ENCODE measurements at regions not wholly inside any gene's neighbourhood (a gene's known extent, or its start where the extent isn't known, plus 50 kb on each side); places are given as distances from the start of the nearest gene placed in this dataset.

- Histone ChIP-seq H3K36me3 (ENCODE audit: insufficient read depth, insufficient read length, low read length) (no peaks in the 10 kb centered on the region), H3K27me3 (ENCODE audit: insufficient read depth, insufficient read length) (peaks cover 5% of the 10 kb centered on the region), H3K9me3 (ENCODE audit: insufficient read depth, low read length) (peaks cover 1% of the 10 kb centered on the region; the same call in 1 of the 2 replicates), H3K4me3 (ENCODE audit: insufficient read length, low read depth) (no peak overlapping the region), H3K9ac (ENCODE audit: insufficient read length, low read depth) (no peak overlapping the region), H3K4me1 (ENCODE audit: insufficient read depth, insufficient read length) (peaks cover 9% of the 10 kb centered on the region)
- peak; percentile 68 for DNase-seq (ENCODE audit: low read depth, low spot score)
- TF ChIP-seq YY1 (IDR thresholded peaks at IDR 0.05; ENCODE audit: insufficient read depth, insufficient read length) (no peak), ZNF274 (IDR thresholded peaks at IDR 0.05; ENCODE audit: low read depth, low read length) (no peak), SUZ12 (IDR thresholded peaks at IDR 0.05; ENCODE audit: extremely low read depth, insufficient read depth, insufficient read length) (no peak)
Observed at GRCh38 chr16:87062569-87063442, 254.4 kb downstream of the C16orf95 start.

- no peak overlapping the region for H3K4me3 ChIP-seq (ENCODE audit: insufficient read length, low read depth)
- TF ChIP-seq SUZ12 (IDR thresholded peaks at IDR 0.05; ENCODE audit: extremely low read depth, insufficient read depth, insufficient read length), result no peak
- no peak for TF ChIP-seq ZNF274 (IDR thresholded peaks at IDR 0.05; ENCODE audit: low read depth, low read length)
- TF ChIP-seq YY1 (IDR thresholded peaks at IDR 0.05; ENCODE audit: insufficient read depth, insufficient read length), result no peak
- H3K27me3 ChIP-seq (ENCODE audit: insufficient read depth, insufficient read length), result peaks cover 5% of the 10 kb centered on the region
- no peaks in the 10 kb centered on the region for H3K9me3 ChIP-seq (ENCODE audit: insufficient read depth, low read length)
- H3K4me1 ChIP-seq (ENCODE audit: insufficient read depth, insufficient read length), result peaks cover 9% of the 10 kb centered on the region
- no peaks in the 10 kb centered on the region for H3K36me3 ChIP-seq (ENCODE audit: insufficient read depth, insufficient read length, low read length)
- no peak for DNase-seq (ENCODE audit: low read depth, low spot score)
- H3K9ac ChIP-seq (ENCODE audit: insufficient read length, low read depth), result no peak overlapping the region
Observed at GRCh38 chr16:87063543-87063942, 253.6 kb downstream of the C16orf95 start.

- Histone ChIP-seq H3K9me3 (ENCODE audit: insufficient read depth, low read length) (no peaks in the 10 kb centered on the region), H3K9ac (ENCODE audit: insufficient read length, low read depth) (no peak overlapping the region), H3K27me3 (ENCODE audit: insufficient read depth, insufficient read length) (peaks cover 5% of the 10 kb centered on the region), H3K4me3 (ENCODE audit: insufficient read length, low read depth) (no peak overlapping the region), H3K36me3 (ENCODE audit: insufficient read depth, insufficient read length, low read length) (no peaks in the 10 kb centered on the region), H3K4me1 (ENCODE audit: insufficient read depth, insufficient read length) (peaks cover 6% of the 10 kb centered on the region)
- DNase-seq (ENCODE audit: low read depth, low spot score), result no peak
- TF ChIP-seq SUZ12 (IDR thresholded peaks at IDR 0.05; ENCODE audit: extremely low read depth, insufficient read depth, insufficient read length), result no peak
- TF ChIP-seq YY1 (IDR thresholded peaks at IDR 0.05; ENCODE audit: insufficient read depth, insufficient read length), result no peak
- TF ChIP-seq ZNF274 (IDR thresholded peaks at IDR 0.05; ENCODE audit: low read depth, low read length), result no peak
Observed at GRCh38 chr16:87064731-87065445, 252.3 kb downstream of the C16orf95 start.

- no peak for TF ChIP-seq SUZ12 (IDR thresholded peaks at IDR 0.05; ENCODE audit: extremely low read depth, insufficient read depth, insufficient read length)
- TF ChIP-seq YY1 (IDR thresholded peaks at IDR 0.05; ENCODE audit: insufficient read depth, insufficient read length), result no peak
- TF ChIP-seq ZNF274 (IDR thresholded peaks at IDR 0.05; ENCODE audit: low read depth, low read length), result no peak
- no peak overlapping the region for H3K4me3 ChIP-seq (ENCODE audit: insufficient read length, low read depth)
- H3K27me3 ChIP-seq (ENCODE audit: insufficient read depth, insufficient read length), result peaks cover 5% of the 10 kb centered on the region
- H3K9ac ChIP-seq (ENCODE audit: insufficient read length, low read depth), result no peak overlapping the region
- H3K36me3 ChIP-seq (ENCODE audit: insufficient read depth, insufficient read length, low read length), result no peaks in the 10 kb centered on the region
- no peaks in the 10 kb centered on the region for H3K9me3 ChIP-seq (ENCODE audit: insufficient read depth, low read length)
- no peak for DNase-seq (ENCODE audit: low read depth, low spot score)
- H3K4me1 ChIP-seq (ENCODE audit: insufficient read depth, insufficient read length), result peaks cover 9% of the 10 kb centered on the region
Observed at GRCh38 chr16:87065446-87066132, 251.6 kb downstream of the C16orf95 start.

DNA sequence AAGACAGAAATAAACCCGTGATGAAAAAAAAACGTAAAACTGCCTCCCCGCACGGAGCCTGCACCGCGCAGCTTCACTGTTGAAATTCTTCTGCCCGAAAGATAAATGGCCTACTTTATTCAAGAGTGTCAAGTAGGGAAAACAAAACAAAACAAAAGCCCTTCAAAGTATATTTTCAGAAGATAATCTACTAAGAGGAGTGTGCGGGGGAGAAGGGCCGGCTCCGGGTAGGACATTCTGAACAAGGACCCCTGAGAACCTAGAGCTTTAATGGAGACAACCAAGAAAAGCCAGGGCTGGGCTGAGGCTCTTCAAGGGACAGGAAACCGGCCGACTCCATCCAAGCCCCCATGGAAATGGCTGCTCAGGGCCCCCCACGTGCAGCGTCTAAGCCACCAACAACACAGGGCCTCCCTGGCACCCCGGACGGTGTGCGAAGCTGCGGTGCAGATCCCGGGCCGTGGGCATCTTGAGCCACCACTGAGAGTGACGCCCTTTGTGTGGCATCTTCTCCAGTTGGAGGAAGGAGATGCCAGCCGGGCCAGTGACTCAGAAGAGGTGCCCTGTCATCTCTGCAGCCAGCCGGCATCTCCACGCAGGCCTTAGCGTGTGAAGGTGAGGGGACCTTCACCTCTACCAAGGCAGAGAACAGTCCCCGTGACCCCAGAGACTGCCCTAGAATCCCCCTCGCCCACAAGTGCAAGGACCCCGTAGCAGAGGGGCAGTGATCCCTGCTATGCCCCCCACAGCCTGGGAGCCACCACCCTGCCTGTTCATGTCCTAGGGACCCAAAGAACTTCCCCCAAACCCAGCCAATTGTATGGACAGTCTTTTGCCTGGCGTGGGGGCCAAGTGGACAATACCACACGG, 250.8 kb downstream of the C16orf95 start:
- Histone ChIP-seq H3K4me3 (ENCODE audit: insufficient read length, low read depth) (no peak overlapping the region), H3K4me1 (ENCODE audit: insufficient read depth, insufficient read length) (peaks cover 10% of the 10 kb centered on the region), H3K9me3 (ENCODE audit: insufficient read depth, low read length) (no peaks in the 10 kb centered on the region), H3K36me3 (ENCODE audit: insufficient read depth, insufficient read length, low read length) (no peaks in the 10 kb centered on the region), H3K27me3 (ENCODE audit: insufficient read depth, insufficient read length) (peaks cover 5% of the 10 kb centered on the region), H3K9ac (ENCODE audit: insufficient read length, low read depth) (no peak overlapping the region)
- no peak for DNase-seq (ENCODE audit: low read depth, low spot score)
- no peak for TF ChIP-seq SUZ12 (IDR thresholded peaks at IDR 0.05; ENCODE audit: extremely low read depth, insufficient read depth, insufficient read length)
- TF ChIP-seq ZNF274 (IDR thresholded peaks at IDR 0.05; ENCODE audit: low read depth, low read length), result no peak

DNA sequence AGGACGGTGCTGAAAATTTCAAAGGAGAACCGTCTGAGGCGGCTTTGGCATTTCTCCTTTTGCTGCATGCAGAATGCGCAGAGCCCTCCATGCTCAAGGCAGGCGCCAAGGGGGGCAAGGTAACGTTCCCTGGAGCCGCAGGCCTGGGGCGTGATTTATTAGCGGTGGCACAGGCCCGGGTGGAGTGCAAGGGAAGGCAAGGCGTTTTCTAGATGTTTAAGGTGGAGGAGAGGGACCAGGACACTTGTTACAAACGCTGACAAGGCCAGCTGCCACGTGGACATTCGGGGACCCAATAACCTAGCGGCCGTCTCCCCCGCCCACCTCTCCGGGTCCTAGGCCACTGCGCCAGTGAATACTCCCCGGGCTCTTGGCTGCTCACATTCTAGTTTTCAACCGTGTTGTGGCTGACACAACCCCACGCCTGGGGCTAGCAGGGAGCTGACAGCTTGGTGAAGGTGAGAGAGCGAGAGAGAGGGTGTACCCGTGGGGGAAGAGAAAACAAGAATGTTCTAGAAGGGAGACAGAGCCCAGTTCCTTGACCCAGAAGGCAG, 250.1 kb downstream of the C16orf95 start:
- Histone ChIP-seq H3K36me3 (ENCODE audit: insufficient read depth, insufficient read length, low read length) (no peaks in the 10 kb centered on the region), H3K27me3 (ENCODE audit: insufficient read depth, insufficient read length) (peaks cover 4% of the 10 kb centered on the region), H3K4me3 (ENCODE audit: insufficient read length, low read depth) (no peak overlapping the region), H3K9ac (ENCODE audit: insufficient read length, low read depth) (no peak overlapping the region), H3K9me3 (ENCODE audit: insufficient read depth, low read length) (no peaks in the 10 kb centered on the region), H3K4me1 (ENCODE audit: insufficient read depth, insufficient read length) (peaks cover 10% of the 10 kb centered on the region)
- TF ChIP-seq ZNF274 (IDR thresholded peaks at IDR 0.05; ENCODE audit: low read depth, low read length), result no peak
- no peak for TF ChIP-seq SUZ12 (IDR thresholded peaks at IDR 0.05; ENCODE audit: extremely low read depth, insufficient read depth, insufficient read length)
- TF ChIP-seq YY1 (IDR thresholded peaks at IDR 0.05; ENCODE audit: insufficient read depth, insufficient read length), result no peak
- no peak for DNase-seq (ENCODE audit: low read depth, low spot score)
